NCI-H128 (cell line): ENCODE measurements at regions not wholly inside any gene's neighbourhood (a gene's known extent, or its start where the extent isn't known, plus 50 kb on each side); places are given as distances from the start of the nearest gene placed in this dataset.

ENCODE experiments used
- DNase-seq: peaks from one replicate; lab custom pipeline; 2025; ENCODE audit not compliant: unreplicated experiment; lab: John Stamatoyannopoulos, UW

DNA sequence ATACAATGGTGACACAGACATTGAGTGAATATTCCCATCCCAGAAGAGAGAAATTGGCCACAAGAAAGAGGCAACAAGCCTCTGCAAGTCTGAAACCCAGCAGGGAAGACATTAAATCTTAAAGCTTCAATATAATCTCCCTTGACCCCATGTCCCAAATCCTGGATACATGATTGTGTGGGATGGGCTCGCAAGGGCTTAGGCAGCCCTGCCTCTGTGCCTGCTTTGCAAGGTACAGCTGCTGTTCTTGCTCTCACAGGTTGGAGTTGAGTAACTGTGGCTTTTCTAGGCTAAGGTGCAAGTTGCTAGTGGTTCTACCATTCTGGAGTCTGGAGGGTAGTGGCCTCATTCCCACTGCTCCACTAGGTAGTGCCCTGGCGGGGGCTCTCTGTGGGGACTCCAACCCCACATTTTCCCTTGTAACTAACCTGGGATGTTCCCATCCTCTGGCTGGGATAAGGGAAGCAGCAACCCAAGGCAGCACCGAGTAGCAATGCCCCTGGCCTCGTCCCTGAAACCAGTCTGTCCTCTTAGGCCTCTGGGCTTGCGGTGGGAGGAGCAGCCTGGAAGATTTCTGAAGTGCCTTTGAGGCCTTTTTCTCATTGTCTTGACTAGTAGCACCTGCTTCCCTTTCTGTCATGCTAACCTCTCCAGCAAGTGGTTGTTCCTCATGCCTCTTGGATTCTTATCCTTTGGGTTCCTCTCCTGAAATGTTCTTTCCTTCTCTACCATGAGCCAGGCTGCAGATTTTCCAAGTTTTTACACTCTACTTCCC is 90.0 kb downstream of the FAM174B start:
- DNase-seq: no peak

DNA sequence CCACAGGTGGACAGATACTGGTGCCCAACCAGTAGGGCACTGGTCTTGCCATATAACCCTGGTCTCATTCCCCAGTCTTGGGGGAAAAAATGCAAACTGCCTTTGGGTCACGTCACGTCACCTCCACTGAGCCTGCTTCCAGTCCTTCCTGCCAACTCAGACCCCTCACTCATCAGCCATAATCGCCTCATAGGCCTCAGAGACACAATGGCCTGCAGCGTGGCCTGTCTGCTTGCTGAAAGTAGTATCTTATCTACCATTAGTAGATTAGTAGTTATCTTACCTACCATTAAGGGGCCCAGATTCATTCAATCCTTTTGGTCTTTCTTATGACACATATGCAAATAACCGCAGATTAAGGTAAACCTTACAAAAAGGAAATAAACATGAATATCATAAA is 93.8 kb downstream of the FAM174B start:
- DNase-seq: no peak

DNA sequence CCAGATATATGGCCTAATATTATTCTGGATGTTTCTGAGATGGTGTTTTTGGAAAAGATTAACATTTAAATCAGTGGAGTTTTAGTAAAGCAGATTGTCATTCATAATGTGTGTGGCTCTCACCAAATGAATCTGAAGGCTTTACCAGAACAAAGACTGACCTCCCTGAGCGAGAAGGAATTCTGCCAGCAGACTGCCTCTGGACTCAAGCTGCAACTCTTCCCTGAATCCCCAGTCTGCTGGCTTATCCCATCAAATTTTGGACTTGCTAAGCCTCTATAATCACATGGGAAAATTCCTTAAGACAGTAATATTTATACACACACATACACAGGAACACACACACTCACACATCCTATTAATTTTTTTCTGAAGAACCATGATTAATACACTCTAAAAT is 102.3 kb downstream of the FAM174B start:
- no peak for DNase-seq

DNA sequence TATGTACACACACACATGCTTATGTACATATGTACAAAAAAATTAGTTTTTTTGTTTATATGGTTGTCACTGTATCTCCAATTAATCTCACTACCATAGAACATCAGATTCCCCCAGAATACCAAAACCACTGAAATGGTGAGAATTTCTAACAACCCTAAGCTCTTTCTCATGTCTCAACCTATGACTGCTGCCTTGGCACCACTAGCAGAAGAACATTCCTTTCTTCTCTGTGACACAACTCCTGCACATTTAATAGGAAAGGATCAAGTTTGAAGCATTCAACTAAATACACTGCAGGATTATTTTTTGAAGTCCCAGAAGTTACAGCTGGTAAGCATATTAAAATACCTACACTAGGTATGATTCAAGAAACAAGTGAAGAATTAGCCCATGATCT is 109.6 kb downstream of the FAM174B start:
- DNase-seq: no peak

DNA sequence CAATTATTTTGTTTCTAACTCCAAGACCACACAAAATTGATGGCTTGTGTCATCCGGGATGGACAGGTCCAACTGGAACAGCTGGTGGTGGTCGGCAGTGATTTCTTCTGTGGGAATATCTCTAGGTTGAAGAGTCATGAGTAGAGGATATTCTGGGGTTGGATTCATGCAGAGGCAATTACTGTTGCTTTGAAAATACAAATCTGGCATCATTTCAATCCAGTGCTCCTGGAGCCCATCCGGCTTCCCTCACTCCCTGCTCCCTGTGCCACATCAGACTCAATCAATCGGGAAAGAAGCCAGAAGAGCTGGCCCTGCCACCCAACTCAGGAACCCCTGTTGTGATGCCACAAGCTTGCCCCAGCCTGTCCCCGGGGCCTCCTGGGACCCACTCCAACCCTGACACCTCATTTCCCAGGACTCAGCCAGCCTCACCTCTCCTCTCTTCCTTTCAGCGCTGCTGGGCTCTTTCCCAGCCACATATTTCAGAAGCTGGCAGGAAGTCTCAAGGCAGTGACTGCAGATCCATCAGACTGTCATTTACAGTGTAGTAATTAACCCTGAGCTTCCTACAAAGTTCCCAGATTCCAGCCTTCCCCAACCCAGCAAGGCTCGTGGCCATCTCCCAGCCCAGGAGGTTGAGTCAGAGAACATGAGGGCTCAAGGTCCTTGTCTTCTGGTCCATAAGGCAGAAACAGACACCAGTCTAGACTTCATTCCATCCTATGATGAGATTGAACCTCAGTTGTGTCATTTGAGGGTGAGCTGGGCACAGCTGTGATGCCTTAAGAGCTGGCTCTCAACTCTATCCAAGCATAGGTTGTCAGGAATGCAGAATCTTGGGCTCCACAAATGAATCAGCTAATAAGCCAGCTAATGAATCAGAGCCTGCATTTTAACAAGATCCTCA is 114.0 kb downstream of the FAM174B start:
- DNase-seq: no peak

DNA sequence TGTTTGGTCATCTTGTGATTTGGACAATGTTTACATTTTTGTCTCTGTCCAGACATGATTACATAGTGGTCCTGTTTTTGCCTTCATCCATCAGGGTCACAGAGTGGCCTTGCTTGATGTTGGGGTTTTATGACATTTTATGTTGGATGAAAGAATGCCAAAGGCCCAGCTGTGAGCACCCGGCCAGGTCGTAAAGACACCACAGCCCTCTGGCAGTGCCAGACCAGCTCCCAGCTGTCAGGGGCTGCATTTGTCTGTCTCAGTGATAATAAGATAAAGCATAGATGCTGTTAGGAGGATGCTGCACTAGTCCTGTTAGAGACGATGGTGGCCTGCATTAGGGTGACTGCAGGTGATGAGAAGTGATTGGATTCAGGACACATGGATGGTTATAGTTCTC is 117.5 kb downstream of the FAM174B start:
- DNase-seq: no peak

DNA sequence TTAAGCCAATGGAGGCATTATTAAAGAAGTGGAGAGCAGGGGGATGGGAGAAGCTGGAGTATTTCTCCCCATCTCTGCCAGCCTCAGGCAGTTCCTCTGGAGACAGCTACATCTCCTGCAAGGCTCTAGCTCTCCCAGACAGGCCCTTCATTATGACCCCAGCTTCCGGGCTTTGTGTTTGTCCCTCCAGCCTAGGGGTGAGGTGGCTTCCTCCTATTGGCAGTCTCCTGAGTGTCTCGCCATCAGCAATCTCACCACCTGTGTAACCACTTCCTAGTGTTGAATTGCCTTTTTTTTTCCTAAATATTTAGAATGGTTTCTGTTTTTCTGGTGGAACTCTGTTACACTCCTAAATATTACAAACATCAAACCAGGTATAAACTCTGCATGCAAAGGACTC is 122.3 kb downstream of the FAM174B start:
- no peak for DNase-seq

DNA sequence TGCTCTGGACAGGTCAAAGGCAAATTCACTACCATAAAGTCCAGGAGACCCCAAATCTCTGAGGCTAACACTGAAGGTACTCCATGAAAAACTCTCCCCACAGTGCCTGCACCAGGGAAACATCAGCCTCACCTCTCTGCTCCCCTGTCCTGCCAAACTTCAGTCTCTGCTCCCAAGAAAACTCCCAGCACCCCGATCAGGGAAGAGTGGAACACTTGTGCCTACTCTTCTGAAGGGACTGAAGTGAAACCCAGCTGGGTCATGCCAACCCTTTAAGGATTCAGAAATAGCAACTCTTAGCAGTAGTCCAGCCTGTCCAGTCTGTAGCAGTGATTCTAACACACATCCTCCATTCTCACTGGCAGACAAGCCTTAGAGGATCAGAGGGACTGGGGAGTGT is 124.2 kb downstream of the FAM174B start:
- no peak for DNase-seq

DNA sequence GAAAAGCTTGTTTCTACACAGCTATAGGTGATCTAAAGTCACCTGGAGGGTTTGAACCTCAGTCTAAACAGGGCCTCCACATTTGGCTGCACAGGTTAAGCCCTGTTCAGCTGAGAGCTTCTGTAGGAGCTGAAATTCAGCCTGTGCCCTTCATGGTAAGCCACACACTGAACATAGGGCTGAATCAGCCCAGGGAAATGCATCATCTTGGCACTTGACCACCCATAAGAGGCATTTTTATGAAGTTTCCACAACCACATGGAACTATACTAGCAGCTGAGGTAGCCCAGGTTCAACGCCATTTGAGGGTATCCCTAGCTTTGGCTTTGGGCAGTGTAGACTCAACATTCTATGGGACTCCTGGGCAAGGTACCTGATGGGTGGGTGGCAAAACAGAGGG is 126.8 kb downstream of the FAM174B start:
- no peak for DNase-seq

DNA sequence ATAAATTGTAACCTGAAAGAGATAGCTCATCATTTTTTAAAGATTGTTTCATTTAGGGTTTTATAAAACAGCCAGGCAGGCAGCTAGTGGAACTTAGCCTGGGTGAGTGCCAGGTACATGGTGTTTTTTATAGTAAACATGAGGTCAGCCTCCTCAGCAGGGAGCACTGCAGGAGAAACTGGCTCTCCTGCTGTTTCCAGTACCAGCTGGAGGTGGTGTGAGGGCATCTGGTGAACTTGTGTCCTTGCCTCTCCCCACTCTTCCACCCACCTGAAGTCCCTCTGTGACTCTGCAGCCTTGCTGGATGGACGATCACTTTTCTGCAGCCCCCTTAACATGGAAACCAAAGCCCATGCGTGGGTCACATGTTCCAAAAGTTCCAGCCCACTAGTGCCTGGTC is 128.4 kb downstream of the FAM174B start:
- no peak for DNase-seq

DNA sequence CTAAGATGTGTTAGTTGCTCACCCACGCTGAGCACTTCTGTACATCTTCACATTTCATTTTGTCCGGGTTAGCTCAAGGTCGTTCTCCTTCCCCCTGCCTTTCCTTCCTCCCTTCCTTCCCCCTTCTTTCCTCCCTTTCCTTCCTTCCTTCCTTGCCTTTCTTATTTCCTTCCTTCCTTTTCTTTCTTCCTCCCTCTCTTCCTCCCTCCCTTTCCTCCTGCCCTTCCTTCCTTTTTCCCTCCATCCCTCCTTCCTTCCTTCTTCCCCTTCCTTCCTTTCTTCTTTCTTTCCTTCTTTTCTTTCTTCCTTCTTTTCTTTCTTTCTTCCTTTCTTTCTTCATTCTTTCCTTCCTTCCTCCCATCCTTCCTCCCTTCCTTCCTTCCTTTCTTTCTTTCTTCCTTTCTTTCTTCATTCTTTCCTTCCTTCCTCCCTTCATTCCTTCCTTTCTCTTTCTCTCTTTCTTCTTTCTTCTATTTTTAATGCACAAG is 129.8 kb downstream of the FAM174B start:
- DNase-seq: no peak

DNA sequence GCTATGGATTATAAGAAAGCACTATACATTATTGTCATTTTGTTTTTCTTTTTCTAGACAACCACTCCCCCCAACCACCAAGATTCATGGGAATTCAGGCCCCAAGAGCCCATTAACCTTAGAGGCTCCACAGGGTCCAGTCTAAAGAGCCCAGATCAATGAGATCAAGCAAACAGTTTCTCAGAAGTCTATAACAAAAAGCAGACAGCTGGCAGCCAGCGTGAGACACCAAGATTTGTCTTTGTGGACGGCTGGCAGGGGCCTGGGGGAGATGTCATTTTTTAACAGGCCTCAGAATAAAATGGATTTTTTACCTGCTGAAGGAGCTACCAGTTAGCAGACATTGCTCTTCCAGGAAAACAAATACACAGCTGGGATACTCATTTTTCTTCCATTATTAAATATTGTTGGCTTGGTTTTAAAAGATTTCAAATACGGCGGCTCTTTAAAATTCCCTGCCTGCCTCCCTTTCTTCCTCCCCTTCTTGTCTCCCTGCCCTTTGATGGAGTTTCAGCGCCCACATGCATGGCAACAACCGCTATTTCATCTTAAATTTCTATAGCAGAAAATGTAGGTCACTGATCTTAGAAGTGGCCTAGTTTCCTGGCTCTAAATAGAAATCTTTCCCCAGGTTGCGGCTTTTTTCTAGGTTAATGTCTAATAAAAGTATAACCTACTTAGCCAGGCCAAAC is 130.6 kb downstream of the FAM174B start:
- no peak for DNase-seq

DNA sequence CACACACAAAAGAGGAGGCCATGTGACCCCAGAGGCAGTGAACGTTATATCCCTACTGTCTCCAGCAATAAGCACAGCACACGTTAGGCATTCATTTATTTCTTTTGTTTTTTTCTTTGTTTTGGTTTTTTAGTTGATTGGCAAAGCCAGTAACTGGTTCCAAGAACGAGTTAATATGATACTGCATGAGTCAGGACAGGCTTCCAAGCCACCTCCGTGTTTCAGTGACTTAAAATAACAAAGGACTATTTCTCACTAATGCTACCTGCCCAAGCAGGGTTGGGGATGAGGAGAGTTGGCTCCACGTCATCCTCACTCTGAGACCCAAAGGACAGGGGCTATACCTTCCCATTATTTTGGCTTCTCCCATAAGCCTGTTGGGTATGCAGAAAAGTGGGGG is 130.5 kb downstream of the ST8SIA2 start:
- DNase-seq: no peak

DNA sequence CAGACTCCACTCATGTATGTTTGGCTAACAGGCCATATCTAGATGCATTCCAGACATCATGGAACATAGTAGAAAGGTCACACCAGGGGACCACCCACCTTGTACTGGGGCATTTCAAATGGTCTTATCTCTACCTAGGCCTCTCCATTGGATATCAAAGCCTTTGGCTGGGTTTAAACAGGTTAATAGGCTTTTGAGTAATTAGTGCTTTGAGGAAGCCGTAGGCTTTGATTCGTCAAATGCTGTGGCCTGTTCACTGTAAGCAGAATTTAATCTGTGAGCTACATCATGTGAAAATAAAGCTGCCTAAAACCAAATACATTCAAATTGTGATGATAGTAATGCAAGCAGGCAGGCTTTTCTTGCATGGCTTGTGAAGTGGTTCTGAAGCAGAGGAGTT is 129.5 kb downstream of the ST8SIA2 start:
- no peak for DNase-seq

DNA sequence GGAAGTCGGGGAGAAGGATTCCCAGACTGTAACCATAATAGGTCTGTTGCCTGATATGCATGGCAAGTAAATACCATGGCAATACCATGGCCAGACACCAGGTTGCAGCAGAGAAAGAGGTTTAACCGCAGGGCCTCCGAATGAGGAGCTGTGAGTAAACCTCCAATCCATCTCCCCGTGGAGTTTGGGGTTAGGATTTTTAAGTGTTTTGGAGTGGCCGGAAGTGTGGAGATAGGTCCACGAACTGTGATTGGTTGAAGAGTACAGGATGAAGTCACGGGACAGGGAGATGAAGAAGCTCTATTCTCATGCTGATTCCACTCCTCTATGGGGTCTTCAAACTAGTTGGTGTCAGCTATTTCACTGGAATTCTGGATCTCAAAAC is 127.9 kb downstream of the ST8SIA2 start:
- peak; percentile 52 for DNase-seq

DNA sequence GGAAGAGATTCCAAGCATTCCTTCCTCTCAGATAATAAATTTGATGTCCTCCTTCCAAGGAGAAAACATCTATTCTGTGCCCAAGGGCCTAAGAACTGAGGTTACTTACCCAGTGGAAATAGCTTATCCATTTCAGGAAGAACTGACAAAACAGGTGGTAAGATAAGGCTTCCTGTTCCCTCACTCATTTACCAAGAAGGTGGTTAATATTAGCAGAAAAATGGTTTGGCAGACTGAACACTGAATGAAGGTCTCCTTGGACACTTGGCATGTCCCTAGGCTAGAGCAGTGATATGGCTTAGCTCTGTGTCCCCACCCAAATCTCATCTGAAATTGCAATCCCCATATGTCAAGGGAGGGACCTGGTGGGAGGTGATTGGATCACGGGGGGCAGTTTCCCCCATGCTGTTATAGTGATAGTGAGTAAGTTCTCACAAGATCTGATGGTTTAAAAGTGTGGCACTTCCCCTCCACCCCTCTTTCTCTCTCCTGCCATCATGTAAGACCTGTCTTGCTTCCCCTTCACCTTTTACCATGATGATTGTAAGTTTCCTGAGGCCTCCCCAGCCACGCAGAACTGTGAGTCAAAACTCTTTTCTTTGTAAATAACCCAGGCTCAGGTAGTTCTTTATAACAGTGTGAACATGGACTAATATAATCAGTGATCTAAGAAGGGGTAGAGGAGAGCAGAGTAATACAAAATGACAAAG is 127.4 kb downstream of the ST8SIA2 start:
- no peak for DNase-seq

DNA sequence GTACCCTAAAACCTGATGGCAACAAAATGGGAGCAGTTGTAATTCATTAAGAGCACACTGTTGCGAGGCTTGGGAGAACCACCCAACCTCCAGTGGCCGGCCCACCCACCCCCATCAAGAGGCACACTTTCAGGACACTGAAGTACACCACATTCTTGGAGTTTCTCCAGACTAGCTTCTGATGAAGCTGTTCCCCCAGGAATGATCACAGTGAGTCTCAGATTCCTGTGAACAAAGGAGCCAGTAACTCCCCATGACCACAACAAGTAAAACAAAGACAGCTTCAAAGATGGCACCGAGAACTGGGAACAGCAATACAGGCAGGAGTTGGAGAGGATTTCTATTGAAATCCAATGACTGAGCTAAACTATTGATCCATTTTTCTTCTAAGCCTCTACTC is 126.0 kb downstream of the ST8SIA2 start:
- no peak for DNase-seq
